HG03025 (cell line): ENCODE measurements at regions not wholly inside any gene's neighbourhood (a gene's known extent, or its start where the extent isn't known, plus 50 kb on each side); places are given as distances from the start of the nearest gene placed in this dataset.
"Not testable (repeated sequence)": the region's sequence is repeated elsewhere in the genome, so short reads cannot be mapped to it uniquely, and the experiment has no call there.

ENCODE experiments used
- ATAC-seq: cut with Tn5 transposase; IDR thresholded peaks from one replicate; pipeline ENCODE4 v1.9.1; 2021; ENCODE audit warnings: mild to moderate bottlenecking, moderate library complexity; ENCODE audit not compliant: unreplicated experiment, low FRiP score

DNA sequence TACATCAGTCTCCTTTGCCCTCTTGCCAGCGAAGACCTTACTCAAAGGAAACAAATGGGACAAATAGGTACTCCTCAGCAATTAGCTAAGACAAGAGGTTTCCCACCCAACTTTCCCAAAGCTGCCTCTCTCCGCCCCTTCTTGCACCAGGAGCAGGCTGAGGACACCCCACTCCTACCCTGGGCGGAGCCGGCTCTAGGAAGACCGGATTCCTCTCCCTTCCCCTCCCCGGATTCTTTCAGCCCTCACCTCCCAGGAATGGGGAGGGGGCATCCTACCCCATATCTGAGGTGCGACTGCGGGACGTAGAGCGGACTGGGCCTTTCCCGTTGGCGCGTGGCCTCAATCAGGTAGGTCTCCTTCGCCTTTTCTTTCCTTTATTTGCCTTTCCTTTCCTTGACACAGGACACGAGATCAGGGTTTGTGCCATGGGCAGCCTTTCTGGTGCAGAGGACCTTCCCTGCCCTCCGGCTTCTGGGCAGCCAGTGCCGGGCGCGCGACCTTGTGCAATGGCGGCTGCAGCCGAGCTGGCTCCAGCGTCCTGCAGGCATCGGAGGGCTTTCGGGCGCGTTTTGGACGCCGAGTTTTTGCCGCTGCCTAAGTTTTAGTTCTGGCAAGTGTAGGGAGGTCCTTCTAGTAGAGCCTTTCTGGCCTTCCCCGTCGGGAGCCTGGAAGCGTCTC lies 279.9 kb downstream of the PLS3 start:
- not testable (repeated sequence) for ATAC-seq

DNA sequence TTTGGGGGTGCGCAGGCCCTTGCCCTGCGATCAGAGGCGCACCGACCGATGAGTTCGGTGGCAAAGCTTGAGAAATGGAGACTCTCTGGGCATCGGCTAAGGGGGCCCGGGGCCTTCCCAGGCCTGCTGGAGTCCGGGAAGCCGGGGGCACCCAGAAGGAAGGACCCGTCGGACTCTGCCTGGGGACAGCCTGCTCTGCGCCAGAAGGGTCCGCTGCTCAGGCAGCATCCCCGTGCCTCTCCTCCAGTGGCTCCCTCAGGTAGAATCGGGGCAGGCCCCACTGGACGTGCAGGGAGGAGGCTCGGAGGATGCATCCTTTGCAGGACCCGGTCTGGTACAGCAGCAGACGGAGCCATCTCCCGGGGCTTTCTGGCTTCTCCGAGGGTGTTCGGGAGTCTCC lies 290.0 kb downstream of the PLS3 start:
- not testable (repeated sequence) for ATAC-seq

DNA sequence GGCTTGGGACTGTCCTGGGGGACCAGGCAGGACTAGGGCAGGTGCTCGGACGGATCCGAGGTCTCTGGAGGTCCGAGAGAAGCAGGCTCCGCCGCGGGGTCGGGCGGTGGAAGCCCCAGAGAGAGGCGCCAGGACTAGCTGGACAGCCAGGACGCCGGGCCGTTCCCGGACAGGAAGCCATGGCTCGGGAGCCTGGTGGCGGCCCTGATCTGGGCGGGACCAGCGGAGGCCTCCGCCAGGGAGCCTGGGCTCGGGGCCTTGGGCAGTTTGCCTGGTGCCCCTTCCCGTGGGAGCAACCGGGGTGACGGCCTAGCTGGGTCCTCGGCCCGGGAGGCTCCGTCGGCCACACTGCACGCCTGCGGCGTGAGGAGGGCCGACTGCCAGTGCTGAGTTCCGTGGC lies 292.3 kb downstream of the PLS3 start:
- ATAC-seq: not testable (repeated sequence)

DNA sequence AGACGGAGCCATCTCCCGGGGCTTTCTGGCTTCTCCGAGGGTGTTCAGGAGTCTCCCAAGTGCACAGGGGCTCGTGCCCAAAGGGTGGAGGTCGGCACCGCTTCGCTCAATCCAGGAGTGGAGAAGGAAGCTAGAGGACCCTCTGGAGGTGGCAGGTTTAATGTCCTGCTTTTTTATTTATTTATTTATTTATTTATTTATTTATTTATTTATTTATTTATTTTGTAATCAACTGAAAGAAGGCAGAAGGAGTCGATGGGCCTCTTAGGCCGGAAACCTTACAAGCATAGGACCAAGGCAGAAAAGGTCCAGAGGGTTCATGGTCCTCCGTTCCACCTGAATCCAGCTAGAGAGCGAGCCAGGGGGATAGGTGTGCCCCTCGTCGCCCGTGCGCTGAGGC lies 289.4 kb upstream of the AGTR2 start:
- ATAC-seq: not testable (repeated sequence)

DNA sequence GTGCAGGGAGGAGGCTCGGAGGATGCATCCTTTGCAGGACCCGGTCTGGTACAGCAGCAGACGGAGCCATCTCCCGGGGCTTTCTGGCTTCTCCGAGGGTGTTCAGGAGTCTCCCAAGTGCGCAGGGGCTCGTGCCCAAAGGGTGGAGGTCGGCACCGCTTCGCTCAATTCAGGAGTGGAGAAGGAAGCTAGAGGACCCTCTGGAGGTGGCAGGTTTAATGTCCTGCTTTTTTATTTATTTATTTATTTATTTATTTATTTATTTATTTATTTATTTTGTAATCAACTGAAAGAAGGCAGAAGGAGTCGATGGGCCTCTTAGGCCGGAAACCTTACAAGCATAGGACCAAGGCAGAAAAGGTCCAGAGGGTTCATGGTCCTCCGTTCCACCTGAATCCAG lies 286.4 kb upstream of the AGTR2 start:
- not testable (repeated sequence) for ATAC-seq

DNA sequence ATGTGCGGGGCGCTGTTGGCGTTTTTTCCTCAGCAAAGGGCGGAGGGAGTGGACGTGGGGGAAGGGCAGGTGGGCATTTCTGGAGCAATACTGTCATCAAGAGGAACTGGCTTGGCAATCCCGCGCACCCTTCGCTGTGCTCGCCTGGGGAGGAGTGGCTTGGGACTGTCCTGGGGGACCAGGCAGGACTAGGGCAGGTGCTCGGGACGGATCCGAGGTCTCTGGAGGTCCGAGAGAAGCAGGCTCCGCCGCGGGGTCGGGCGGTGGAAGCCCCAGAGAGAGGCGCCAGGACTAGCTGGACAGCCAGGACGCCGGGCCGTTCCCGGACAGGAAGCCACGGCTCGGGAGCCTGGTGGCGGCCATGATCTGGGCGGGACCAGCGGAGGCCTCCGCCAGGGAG lies 282.5 kb upstream of the AGTR2 start:
- ATAC-seq: not testable (repeated sequence)

DNA sequence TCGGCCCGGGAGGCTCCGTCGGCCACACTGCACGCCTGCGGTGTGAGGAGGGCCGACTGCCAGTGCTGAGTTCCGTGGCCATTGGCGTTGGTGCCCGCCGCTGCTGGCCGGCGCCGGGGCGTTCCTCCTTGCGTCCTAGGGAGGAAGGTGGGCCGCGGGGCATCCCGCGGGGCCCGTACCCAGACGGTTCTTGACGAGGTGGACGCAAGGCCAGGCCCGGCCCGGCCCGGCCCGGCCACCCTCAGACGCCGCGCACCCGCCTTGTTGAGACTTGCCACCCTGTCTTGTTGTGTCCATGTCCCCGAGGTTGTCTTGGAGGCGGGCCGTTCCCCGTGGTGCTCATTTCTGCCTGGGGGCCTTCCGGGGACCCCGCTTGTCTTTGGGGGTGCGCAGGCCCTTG lies 282.0 kb upstream of the AGTR2 start:
- ATAC-seq: not testable (repeated sequence)

DNA sequence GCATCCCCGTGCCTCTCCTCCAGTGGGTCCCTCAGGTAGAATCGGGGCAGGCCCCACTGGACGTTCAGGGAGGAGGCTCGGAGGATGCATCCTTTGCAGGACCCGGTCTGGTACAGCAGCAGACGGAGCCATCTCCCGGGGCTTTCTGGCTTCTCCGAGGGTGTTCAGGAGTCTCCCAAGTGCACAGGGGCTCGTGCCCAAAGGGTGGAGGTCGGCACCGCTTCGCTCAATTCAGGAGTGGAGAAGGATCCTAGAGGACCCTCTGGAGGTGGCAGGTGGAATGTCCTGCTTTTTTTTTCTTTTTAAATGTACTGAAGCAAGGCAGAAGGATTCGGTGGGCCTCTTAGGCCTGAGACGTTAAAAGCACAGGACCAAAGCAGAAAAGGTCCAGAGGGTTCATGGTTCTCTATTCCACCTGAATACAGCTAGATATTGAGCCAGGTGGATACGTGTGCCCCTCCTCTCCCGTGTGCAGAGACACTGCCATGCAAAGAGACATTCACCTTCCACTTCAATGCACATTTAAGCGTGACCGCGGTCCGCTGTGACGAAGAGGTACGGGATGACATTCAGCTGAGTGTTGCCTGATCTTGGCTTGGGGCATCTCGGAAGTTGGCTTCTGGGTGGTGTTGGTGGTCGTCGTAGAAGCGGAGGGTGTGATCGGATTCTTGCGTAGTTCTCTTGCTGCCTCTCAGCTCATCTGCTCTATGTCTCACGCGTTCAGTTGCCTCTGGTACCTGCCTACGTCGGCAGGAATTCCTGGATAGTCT lies 281.2 kb upstream of the AGTR2 start:
- no peak for ATAC-seq

DNA sequence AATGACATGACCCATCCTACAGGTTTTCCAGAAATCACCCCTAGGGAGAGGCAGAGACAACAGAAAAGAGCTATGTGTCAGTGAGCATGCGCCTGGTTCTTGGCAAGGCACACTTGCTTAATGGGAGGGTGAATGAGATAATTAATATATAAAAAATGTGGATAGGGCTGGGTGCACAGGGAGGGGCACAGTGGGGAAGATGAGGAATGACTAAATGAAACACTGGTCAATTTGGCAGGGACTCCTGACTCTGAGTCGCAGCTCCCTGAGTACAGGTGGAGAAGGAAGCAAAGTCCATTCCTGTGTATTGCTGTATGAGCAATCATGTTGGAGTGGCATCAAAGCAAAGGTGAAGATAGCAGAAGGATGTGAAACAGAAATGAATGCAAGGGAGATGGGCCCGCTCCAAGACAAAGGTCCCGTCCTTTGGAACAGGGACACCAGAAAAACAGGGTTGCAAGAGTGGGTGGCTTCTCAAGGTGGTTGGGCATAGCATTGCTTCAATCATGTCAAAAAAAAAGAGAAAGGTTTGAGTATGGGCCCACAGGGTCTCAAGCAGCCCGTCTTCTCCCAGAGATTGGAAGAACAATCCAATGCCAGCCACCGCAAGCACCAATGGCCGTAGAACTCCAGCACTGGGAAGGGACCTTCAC lies 278.4 kb upstream of the AGTR2 start:
- ATAC-seq: no peak

DNA sequence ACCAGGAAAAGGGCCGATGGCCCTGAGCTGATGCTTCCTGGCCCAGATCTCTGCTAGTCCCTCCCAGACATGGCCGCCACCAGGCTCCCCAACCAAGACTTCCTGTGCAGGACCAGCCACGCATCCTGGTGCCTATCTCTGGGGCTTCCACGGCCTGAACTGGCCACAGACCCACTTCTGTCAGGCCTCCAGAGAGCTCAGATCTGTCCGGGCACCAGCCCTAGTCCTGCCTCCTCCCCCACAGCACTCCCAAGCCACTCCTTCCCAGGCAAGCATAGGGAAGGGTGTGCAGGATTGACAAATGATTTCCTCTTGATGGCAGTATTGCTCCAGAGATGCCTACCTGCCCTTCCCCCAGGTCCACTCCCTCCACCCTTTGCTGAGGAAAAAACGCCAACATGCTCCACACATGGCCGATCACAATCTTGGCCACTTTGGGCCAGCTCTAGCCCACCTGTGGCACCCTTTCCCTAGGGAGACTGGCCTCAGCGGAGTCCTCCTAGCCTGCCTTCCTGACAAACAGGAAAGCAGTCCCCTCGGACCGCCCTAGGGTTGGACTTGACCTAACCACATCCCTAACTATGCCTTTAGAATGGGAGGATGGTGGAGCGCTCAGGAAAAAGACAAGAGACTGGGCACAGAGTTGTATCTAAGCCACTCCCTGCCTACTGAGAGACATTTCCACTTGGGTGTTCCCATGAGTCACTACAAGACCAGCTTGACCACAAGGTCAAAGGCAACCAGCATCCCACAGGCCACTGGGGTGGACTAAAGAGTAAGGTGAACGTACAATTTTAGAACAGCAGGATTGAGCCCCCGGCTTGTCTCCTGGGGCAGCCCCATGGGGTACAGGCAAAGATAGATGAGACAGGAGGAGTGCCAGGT lies 277.5 kb upstream of the AGTR2 start:
- ATAC-seq: no peak

DNA sequence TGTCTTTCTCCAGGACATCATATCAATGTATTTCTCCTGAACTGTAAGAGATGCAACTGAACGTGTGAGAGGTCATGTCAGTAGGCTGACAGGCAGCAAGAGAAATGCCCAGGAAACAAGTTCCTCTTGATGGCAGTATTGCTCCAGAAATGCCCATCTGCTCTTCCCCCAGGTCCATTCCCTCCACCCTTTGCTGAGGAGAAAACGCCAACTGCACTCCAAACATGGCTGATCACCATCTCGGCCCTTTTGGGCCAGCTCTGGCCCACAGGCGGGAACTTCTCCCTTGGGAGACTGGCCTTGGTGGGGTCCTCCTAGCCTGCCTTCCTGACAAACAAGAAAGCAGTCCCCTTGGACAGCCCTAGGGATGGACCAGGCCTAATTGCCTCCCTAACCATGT lies 276.5 kb upstream of the AGTR2 start:
- no peak for ATAC-seq

DNA sequence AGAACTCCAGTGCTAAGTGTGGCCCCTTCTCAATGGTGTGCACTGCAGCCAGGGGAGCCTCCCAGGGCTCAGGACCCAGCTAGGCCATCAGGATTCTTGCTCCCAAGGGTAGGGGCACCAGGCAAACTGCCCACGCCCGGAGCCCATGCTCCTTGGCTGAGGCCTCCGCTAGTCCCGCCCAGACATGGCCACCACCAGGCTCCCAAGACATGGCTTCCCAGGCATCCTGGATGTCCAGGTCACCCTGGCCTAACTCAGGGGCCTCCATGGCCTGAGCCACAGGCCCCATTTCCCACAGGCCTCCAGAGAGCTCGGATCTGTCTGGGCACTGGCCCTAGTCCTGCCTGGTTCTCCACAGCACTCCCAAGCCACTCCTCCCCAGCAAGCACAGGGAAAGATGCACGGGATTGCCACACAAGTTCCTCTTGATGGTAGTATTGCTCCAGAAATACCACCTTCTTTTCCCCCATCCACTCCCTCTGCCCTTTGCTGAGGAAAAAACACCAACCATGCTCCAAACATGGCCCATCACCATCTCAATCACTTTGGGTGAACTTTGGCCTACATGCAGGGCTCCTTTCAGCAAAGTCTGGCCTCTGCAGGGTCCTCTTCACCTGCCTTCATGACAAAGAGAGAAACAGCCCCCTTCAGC lies 274.7 kb upstream of the AGTR2 start:
- ATAC-seq: no peak

DNA sequence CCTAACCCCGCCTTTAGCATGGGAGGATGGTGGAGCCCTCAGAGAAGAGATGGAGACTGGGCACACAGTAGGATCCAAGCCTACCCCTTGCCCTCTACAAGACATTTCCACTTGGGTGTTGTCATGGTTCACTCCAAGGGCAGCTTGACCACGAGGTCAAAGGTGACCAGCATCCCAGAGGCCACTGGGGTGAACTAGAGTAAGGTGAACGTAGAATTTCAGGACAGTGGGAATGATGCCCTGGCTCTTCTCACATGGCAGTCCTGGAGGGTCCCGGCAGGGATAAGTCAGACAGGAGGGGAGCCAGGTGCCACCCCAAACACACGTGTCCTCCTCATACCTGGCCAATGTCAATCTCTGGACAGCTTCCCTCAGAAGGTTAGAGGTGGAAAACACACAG lies 274.2 kb upstream of the AGTR2 start:
- ATAC-seq: no peak

DNA sequence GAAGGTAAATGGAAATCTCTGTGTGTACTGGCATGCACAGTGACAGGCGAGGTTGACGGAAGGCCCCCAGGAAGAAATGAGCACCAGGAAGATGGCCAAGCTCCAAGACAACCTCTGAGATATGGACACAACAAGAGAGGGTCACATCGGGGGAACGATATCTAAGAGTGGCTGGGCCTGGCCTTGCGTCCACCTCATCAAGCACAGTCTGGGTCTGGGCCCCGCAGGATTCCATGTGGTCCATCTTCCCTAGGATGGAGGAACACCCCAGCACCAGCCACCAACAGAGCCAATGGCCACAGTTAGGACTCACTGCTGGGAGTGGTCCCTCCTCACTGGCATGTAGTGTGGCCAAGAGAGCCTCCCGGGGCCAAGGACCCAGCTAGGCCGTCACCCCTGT lies 272.6 kb upstream of the AGTR2 start:
- ATAC-seq: no peak

DNA sequence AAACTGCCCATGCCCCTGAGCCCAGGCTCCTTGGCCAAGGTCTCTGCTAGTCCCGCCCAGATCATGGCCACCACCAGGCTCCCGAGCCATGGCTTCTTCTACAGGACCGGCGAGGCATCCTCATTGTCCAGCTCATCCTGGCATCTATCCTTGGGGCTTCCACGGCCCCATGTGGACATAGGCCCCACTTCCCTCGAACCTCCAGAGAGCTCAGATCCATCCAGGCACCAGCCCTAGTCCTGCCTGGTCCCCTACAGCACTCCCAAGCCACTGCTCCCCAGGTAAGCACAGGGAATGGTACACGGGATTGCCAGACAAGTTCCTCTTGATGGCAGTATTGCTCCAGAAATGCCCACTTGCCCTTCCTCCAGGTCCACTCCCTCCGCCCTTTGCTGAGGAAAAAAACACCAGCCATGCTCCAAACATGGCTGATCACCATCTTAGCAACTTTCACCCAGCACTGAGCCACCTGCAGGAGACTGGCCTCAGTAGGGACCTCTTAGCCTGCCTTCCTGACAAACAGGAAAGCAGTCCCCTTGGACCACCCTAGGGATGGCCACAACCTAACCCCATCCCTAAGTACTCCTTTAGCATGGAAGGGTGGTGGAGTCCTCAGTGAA lies 272.1 kb upstream of the AGTR2 start:
- ATAC-seq: no peak

DNA sequence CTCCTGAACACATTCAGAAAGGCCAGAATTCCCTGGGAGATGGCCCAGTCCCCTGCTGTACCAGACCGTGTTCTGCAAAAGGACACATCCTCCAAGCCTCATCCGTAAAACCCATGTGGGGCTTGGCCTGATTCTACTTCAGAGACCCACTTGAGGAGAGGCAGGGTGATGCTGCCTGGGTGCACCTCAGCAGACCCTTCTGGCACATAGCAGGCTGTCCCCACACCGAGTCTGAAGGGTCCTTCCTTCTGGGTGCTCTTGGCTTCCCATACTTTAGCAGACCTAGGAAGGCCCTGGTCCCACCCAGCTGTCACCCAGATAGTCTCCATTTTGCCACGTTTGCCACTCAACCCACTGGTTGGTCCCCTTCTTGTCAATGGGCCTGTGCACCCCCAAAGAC lies 270.1 kb upstream of the AGTR2 start:
- ATAC-seq: no peak

DNA sequence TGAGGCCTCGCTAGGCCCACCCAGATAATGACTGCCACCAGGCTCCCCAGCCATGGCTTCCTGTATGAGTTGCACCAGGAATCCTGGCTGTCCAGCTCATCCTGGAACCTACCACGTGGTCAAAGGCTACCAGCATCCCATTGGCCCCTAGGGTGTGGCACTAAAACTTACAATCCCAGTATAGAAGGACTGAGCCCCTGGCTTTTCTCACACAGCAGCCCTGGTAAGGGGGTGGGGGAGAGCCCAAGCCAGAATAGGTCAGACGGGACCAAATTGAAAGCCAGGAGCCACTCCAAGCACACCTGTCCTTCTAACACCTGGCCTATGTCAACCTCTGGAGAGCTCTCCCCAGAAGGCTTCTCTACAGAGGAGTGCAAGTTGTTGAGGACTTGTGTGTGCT lies 269.3 kb upstream of the AGTR2 start:
- no peak for ATAC-seq

DNA sequence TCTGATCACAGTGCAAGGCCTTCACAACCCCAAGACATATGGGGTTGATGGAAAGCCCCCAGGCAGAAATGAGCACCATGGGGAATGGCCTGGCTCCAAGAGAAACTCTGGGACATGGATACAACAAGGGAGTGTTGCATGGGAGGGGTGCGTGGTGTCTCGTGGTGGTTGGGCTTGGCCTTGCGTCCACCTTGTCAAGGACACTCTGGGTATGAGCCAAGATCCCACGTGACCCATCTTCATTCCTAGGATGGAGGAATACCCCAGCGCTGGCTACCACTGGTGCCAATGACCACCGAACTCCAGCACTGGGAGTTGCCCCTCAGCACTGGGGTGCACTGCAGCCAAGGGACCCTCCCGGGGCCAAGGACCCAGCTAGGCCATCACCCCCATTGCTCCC lies 267.5 kb upstream of the AGTR2 start:
- no peak for ATAC-seq

DNA sequence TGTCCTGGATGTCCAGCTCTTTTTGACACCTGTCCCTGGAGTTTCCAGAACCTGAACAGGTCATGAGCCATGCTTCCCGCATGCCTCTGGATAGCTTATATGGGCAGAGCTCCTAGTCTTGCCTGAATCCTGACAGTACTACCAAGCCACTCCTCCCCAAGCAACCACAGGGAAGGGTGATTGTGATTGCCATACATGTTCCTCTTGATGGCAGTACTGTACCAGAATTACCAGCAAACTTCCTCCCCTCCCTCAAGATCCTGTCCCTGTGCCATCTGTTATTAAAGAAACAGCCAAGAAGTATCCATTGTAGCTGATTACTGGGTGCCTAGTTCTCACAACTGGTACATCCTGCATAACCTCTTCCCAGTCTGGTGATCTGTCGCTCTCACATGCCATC lies 264.3 kb upstream of the AGTR2 start:
- no peak for ATAC-seq

DNA sequence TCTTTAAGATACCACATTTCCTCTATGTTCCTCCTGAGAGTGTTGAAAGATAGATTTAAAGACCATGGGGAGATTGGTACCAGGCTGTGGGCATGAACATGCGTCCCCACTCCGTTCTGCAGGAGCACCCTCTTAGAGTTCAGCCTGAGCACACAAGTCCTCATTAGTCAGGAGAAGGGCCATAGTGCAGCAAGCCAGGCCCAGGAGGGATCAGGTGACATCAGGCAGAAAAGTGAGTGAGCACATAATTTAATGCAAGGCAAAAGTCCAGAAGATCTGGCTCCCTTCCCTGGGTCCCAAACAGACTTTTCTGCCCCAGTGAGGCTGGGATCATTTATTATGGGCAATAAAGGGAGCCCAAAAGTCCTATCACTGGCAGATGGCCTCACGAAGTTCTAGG lies 263.7 kb upstream of the AGTR2 start:
- no peak for ATAC-seq
